Upper lobe of left lung (tissue), 4 donors: ENCODE measurements at regions not wholly inside any gene's neighbourhood (a gene's known extent, or its start where the extent isn't known, plus 50 kb on each side); places are given as distances from the start of the nearest gene placed in this dataset.
"Not testable (repeated sequence)": the region's sequence is repeated elsewhere in the genome, so short reads cannot be mapped to it uniquely, and the experiment has no call there.

Experiments used
- CTCF ChIP-seq, 6 experiments: fragments of 450-650 bp in 4 of 6; fragments of 200-600 bp in 2 of 6; sonication (generic) in 2 of 6; IDR thresholded peaks; one replicate each; pipeline ENCODE4 v1.5.1; 2016 to 2019; ENCODE audit warnings: antibody characterized with exemption in 6 of 6
- EP300 ChIP-seq, 4 donors: sonication (generic); formaldehyde crosslinking; IDR thresholded peaks; one replicate each; pipeline ENCODE4 v1.5.1; 2017; ENCODE audit warnings: antibody characterized with exemption in 4 of 4, control low read depth in 2 of 4
- POLR2A ChIP-seq, 4 donors: fragments of 450-650 bp; IDR thresholded peaks; one replicate each; pipeline ENCODE4 v1.5.1; 2016 to 2017; ENCODE audit warnings: antibody characterized with exemption in 4 of 4, mild to moderate bottlenecking in 2 of 4

DNA sequence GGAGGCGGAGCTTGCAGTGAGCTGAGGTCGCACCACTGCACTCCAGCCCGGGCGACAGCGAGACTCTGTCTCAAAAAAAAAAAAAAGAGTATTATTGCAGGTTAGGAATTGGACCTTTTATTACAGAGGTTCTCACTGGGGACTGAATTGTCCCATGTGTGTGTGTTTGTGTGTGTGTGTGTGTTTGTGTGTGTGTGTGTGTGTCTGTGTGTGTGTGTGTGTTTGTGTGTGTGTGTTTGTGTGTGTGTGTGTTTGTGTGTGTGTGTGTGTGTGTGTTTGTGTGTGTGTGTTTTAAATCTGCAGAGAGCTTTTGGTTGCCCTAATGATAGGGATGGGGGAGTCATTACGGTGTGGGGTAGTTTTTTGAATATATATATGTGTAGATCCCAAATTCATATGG, 84.9 kb downstream of the NPIPA7 start:
- not testable (repeated sequence) for TF ChIP-seq EP300, CTCF, POLR2A (IDR thresholded peaks at IDR 0.05)
